ENCODE measurements at regions not wholly inside any gene's neighbourhood (a gene's known extent, or its start where the extent isn't known, plus 50 kb on each side); places are given as distances from the start of the nearest gene placed in this dataset.

DNA sequence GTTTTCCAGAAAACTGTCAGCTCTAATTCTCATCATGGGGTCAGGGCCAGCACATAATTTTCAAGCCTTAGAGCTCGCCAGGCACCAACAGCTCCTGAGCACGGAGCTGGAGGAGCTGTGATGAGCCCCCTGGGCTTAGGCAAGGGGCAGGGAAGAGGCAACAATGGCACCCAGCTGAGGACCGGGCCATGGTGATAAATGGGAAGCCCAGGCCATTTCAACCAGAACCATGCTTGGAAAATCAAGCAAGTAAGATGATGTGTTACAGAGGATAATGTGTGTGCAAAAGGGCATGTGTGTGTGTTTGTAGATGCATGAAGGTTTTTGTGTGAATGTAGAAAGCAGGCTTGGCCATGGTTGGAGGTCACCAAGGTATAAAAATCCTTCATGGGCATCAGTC lies 66.8 kb upstream of the UBAC2 start:
- Histone ChIP-seq H3K4me3 (no peak overlapping the region), H3K27ac (no peak overlapping the region), H3K9me3 (no peaks in the 10 kb centered on the region), H3K4me1 (no peaks in the 10 kb centered on the region), H3K27me3 (peaks cover 3 to 100% of the 10 kb centered on the region in 2 donors), H3K36me3 (no peaks in the 10 kb centered on the region)
- TF ChIP-seq, protein P1, sequence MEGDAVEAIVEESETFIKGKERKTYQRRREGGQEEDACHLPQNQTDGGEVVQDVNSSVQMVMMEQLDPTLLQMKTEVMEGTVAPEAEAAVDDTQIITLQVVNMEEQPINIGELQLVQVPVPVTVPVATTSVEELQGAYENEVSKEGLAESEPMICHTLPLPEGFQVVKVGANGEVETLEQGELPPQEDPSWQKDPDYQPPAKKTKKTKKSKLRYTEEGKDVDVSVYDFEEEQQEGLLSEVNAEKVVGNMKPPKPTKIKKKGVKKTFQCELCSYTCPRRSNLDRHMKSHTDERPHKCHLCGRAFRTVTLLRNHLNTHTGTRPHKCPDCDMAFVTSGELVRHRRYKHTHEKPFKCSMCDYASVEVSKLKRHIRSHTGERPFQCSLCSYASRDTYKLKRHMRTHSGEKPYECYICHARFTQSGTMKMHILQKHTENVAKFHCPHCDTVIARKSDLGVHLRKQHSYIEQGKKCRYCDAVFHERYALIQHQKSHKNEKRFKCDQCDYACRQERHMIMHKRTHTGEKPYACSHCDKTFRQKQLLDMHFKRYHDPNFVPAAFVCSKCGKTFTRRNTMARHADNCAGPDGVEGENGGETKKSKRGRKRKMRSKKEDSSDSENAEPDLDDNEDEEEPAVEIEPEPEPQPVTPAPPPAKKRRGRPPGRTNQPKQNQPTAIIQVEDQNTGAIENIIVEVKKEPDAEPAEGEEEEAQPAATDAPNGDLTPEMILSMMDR (IDR thresholded peaks at IDR 0.05), result no peak
- intact Hi-C loops (cut with DNase I), result no loop called here
- DNase-seq, result no peak
- ATAC-seq, result no peak

DNA sequence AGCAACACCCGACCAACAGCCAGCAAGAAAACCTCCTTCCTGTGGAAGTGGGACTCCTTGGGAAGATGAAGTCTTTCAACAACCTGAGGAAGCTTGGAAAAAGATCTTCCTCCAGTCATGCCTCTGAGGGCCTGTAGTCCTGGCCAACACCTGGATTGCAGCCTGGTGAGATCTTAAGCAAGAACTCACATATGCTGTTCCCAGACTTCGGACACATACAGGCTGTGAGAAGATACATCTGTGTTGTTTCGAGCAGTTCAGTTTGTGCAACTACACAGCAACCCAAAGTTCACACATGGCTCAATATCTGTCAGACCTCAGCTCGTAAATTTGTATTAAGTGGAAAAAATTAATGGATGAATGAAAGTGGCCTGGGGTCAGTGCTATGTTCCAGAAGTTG lies 65.1 kb upstream of the UBAC2 start:
- Histone ChIP-seq H3K36me3 (no peaks in the 10 kb centered on the region), H3K4me3 (no peak overlapping the region), H3K27me3 (peaks cover 3 to 99% of the 10 kb centered on the region in 2 donors), H3K9me3 (peaks cover 0 to under 1% of the 10 kb centered on the region in 2 donors), H3K27ac (no peak overlapping the region), H3K4me1 (no peaks in the 10 kb centered on the region)
- DNase-seq (no peak), ATAC-seq (no peak)
- TF ChIP-seq, protein P1 (IDR thresholded peaks at IDR 0.05), result no peak
- intact Hi-C loops (cut with DNase I), result no loop called here

DNA sequence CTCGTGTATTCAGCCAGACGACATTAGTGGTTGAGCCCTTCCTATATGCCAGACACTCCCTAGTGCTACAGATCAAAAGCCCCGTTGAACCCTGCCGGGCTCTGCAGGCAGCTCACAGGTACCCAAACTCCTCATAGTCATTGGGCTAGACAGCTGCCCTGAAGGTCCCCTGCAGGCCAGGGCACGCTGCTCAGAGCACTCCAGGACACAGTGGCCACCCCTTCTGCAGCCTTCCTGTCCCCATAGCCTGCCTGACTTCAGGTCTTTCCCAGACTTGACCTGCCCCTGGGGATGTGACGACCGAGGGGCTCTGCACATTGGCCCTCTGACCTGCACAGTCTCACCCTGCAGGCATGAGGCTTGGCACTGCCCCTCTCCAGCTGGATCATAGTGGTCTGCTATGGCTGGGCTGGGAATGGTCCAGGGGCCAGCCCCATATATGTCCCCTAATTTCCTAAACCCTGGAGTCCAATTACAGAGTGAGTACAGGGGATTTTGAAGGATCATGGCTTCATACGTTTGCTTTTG lies 64.2 kb upstream of the UBAC2 start:
- Histone ChIP-seq H3K27ac (no peak overlapping the region), H3K9me3 (peaks cover 0 to 6% of the 10 kb centered on the region in 2 donors), H3K27me3 (peaks cover 0 to 99% of the 10 kb centered on the region in 2 donors), H3K4me1 (no peaks in the 10 kb centered on the region), H3K36me3 (no peaks in the 10 kb centered on the region), H3K4me3 (no peak overlapping the region)
- no peak for DNase-seq
- TF ChIP-seq, protein P1 (IDR thresholded peaks at IDR 0.05), result no peak
- intact Hi-C loops (cut with DNase I), result no loop called here
- no peak for ATAC-seq

DNA sequence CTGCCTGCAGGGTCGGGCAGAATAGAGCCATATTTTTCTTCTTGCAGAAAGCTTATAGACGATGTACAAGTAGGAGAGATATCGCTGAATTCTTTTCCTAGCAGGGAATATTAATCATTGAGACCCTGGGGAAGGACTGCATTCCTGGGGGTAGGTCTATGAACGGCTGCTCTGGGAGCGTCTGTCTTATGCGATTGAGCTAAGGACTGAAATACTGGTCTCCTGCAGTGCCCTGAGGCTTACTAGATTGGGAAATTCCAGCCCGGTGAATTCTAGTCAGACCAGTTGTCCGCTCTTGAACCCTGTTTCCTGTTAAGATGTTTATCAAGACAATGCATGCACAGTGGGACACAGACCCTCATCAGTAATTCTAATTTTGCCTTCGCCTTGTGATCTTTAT lies 59.8 kb upstream of the UBAC2 start:
- no peak overlapping the region for H3K27ac ChIP-seq
- no peaks in the 10 kb centered on the region for H3K4me1 ChIP-seq
- ATAC-seq (no peak), DNase-seq (no peak)
- TF ChIP-seq, protein P1 (IDR thresholded peaks at IDR 0.05), result no peak
- H3K4me3 ChIP-seq, result no peak overlapping the region
- intact Hi-C loops (cut with DNase I), result no loop called here
- H3K36me3 ChIP-seq, result no peaks in the 10 kb centered on the region
- peaks cover 0 to 6% of the 10 kb centered on the region in 2 donors for H3K9me3 ChIP-seq
- H3K27me3 ChIP-seq, result peaks cover 0 to 94% of the 10 kb centered on the region in 2 donors

DNA sequence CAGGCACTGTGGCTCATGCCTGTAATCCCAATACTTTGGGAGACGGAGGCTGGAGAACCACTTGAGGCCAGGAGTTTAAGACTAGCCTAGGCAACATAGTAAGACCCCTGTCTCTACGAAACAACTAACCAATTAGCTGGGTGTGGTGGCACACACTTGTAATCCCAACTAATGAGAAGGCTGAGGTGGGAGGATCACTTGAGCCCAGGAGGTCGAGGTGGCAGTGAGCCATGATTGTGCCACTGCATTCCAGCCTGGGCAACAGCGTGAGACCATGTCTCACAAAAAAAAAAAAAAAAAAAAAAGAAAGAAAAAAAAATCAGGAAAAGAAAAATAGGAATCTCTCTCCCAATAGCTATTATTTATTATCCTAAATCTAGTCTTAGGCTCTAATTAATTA lies 56.8 kb upstream of the UBAC2 start:
- TF ChIP-seq, protein P1 (IDR thresholded peaks at IDR 0.05), result no peak
- intact Hi-C loops (cut with DNase I), result no loop called here
- no peaks in the 10 kb centered on the region for H3K4me1 ChIP-seq
- no peak overlapping the region for H3K4me3 ChIP-seq
- H3K27me3 ChIP-seq, result peaks cover 0 to 94% of the 10 kb centered on the region in 2 donors
- no peak overlapping the region for H3K27ac ChIP-seq
- DNase-seq, result no peak
- H3K9me3 ChIP-seq, result peaks cover 0 to 6% of the 10 kb centered on the region in 2 donors
- no peak for ATAC-seq
- H3K36me3 ChIP-seq, result no peaks in the 10 kb centered on the region

Data from left lung (tissue), 4 donors.